ENCODE measurements at regions not wholly inside any gene's neighbourhood (a gene's known extent, or its start where the extent isn't known, plus 50 kb on each side); places are given as distances from the start of the nearest gene placed in this dataset.
A peak's percentile ranks its signal among the peaks of the same experiment; 100 is the strongest.

DNA sequence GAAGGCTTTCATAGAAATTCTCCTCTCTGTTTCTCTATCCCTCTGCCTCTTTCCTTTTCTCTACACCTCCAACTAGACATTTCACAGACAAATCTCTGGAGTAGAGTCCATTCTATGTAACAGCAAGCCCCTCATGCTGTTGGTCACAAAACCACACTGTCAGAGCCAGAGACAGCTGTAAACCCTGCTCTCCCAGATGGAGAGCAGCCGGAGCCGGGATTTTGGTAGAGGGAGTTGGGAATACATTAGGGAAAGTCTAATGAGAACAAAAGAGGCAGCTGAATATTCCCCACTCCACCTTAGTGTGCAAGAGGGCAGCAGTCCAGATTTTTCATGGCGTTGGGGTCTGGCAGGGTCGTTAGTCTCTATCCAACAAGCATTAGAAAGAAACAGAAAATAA is 68.3 kb upstream of the EDN1 start:
- DNase-seq (ENCODE audit: low read depth), result no peak

DNA sequence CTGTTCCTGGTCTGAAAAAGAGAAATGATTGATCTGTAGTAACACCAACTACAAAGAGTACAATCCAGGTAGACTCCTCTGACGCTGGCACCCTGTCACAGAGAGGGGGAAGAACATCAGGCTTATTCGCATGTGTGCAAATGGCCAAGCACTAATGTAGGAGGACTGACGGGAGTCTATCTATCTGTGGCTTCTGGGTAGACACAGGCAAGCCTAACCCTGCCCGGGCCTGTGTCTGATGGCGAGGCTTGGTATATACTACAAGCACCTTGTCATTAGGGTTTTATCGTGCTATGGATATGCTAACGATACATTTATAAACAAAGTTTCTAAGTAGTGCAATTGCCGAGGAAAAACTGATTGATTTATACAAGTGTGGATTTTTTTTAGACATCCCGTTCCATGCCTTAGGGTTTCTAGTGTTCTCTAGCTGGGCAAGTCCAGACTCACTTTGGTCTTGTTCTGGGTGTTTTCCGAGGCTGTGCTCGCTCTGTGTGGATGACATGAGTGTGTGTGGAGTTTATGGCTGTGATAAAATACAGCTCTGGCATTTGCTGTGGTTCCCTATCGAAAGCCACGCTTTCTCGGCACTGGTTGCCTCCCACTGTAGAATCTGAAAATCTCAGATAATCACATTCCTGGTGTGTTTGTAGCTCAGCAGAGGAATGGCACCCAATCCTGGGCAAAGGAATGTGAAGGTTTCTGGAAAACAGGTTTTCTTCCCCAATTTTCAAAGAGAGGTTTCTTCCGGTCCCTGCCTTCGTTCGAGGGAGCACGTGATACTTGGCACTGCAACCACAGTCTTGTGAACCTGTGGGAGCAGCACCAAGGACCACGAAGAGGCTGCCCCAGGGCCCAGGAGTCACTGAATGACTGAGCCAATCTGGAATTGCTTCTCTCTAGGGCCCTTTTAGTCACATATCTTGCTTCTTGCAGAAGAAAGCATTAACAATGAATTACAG is 67.5 kb upstream of the EDN1 start:
- no peak for DNase-seq (ENCODE audit: low read depth)

GRCh38 chr6:12223383-12223782 is 66.8 kb upstream of the EDN1 start:
- no peak for DNase-seq (ENCODE audit: low read depth)

GRCh38 chr6:12224251-12224650 is 65.9 kb upstream of the EDN1 start:
- DNase-seq (ENCODE audit: low read depth), result no peak

DNA sequence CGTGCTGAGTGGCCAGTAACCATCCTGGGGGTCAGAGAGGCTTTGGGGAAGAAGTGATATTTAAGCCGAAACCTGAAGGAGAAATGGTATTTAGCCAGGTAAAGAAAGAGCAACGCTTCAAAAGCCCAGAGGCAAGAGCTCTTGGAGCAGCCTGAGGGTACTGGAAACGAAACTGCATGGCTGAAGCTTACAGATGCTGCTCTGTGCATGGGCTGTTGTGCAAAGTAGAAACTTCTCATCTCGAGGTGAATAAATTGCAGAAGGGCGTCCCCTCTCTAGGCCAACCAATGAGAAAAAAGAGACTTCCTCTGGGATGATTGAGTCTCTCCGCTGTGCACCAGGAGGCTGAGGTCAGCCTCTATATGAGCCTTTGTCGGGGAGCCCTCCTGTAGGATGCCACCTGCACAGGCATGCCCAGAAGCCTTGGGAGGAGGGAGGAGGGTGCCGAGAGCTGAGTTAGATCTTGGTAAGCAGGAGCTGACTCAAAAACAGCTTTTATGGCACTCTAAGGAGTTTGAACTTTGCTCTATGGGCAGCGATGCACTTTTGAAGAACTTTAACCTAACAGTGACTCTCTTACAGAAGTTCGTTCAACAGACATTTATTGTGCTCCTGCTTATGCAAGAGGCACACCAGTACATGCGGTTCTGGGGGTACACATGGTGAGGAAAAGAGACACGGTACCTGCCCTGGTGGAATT is 61.6 kb upstream of the EDN1 start:
- DNase-seq (ENCODE audit: low read depth), result no peak

DNA sequence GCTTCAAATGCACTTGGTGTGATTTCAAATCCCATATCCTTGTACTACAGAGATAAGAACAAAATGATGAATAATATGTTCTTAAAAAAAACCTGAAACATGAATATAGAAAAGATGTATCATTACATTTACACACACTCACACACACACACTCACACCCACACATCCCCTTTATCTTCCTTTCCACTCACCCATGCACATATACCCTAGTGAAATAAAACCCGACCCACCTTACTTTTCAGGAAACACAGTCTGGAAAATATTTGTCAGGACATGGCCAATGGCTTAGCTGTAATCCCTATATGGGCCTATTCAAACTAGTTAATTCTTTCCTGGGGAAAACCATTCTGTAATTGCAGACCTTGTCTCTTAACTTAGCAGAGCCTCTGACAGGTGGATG is 60.8 kb upstream of the EDN1 start:
- DNase-seq (ENCODE audit: low read depth), result no peak

GRCh38 chr6:12230523-12230922 is 59.6 kb upstream of the EDN1 start:
- no peak for DNase-seq (ENCODE audit: low read depth)

- DNase-seq (ENCODE audit: low read depth), result no peak
Observed at GRCh38 chr6:12232339-12232738, 57.8 kb upstream of the EDN1 start.

DNA sequence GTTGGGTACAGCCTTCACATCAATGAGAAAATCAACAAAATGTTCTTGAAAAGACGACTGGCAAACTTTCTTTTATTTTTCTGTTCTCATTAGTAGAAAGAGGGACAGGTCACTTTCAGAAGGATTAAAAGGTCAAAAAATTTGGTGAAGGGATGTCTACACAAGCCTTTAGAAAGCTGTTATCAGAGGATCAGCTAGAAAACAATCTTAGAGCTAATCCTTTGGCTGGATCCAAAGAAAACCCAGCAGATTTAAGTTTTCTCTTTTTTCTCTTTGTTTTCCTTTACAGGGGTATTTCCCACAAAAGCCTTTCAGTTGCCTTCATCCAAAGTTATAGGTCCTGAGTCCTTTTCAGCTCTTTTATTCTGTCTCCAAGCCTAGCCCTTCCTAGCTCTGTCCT is 57.3 kb upstream of the EDN1 start:
- DNase-seq (ENCODE audit: low read depth), result no peak

DNA sequence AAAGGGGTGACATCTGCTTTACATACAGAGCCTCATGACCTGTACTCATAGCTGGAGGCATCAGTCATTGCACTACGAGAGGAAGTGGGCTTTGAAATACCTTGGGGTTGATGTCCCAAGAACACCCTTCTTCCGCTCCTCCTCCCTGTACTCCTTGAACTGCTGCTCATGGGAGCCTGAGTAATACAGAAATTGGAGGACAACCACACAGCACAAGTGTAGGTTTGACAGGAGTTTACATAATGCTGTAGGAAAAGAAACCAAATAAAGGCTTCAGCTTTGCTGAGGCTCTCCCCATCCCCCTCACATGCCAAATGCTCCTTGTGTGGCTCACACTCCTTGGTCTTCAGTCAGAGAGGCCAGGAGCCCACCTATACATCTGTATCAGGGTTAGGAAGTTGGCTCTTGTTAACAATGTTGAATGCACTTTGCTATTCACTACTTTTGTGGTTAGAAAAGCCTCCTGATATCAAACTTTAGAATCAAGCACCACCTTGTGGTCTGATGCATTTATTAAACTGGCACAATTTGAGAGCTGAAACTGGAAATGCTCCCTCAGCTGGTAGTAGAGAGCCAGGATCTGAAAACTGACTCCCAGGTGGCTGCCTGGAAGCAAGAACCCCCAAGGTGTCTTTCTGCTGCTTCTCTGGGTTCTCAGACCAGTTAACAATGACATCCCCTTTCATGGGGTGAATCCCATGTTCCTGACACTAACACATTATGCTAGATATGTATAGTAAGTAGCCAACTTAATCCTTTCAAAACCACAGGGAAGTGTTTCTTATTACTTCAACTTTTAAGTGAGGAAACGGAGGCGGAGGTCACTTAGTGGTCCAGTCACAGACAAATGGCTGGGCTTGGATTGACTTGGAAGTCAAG is 56.2 kb upstream of the EDN1 start:
- peak; percentile 1 for DNase-seq (ENCODE audit: low read depth)

GRCh38 chr6:12235341-12235740 is 54.8 kb upstream of the EDN1 start:
- DNase-seq (ENCODE audit: low read depth), result no peak

GRCh38 chr6:12238219-12238618 is 51.9 kb upstream of the EDN1 start:
- no peak for DNase-seq (ENCODE audit: low read depth)
